Left cardiac atrium (tissue), 4 donors: ENCODE measurements at regions not wholly inside any gene's neighbourhood (a gene's known extent, or its start where the extent isn't known, plus 50 kb on each side); places are given as distances from the start of the nearest gene placed in this dataset.

Experiments used
- ATAC-seq, 2 donors: fragments of 200-7000 bp; cut with Tn5 transposase; one replicate each; pipeline ENCODE4 v1.9.1; 2020; ENCODE audit warnings: mild to moderate bottlenecking in 2 of 2, moderate library complexity in 2 of 2
- DNase-seq: peaks from one replicate; pipeline ENCODE4 v3.0.0-alpha.2; 2020
- intact Hi-C, 2 donors: fragments of 100-400 bp; cut with DNase I; formaldehyde crosslinking; loops; one replicate each; pipeline versions ENCODE4 v1.14.1 to v1.15.1; 2022 to 2023
- donor health status: DM: no; HTN: yes; CAD: no.
- donor health status: DM: no; HTN: yes; CAD: no; lungs with severe emphysema.
- donor health status: DM: yes; HTN: yes; CAD: no.
- donor health status: Dilated cardiomyopathy.

DNA sequence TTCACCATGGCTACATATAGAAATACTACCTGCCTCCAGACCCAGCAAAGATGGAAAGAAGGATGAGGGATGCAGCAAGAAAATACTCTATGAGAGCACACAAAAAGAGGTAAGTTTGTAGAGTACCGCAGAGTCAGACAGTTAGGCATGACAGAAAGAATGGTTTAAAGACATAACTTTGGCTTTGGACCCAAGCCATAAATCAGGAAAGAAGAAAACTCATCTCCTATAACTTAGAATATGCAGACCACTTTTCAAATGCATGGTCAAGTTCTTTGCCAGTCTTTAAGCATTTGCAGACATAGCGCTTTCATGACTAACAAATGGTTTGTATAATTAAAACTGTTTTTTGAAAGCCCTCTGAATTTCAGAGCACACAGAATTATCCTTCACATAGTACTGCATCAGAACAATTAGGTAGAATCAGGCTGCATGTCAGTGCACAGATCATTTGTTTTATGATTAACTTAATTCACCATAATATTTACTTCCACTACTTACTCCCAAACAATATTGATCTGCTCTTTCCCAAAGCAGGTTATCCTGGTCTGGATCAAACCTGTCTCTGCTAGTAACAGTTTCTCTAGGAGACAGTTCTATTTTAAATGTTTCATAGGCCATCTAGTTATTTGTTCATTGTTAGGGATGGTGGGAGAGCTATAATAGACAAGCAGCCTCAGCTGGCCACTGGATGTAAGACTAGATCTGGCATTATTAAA, 280.7 kb upstream of the NR5A2 start:
- intact Hi-C loops: no loop called here
- DNase-seq (no peak), ATAC-seq (no peak)

DNA sequence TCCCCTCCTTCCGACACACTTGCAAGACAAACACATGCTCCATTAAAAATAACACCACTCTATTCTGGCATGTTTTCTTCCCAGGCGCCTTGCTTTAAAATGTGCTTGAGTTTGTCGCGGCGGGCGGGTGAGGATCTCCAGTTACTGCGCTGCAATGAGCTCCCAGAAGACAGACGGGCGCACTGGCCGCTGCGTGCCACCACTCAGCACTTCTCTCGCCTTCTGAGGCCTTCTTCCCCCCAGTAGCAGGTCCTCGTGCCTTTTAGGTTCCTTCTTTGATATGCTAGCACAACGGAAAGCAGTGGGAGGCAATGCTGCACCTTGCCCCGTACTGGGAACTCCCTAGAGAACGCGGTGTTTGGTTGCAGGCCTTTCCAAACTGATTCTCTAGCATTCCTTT, 279.5 kb upstream of the NR5A2 start:
- ATAC-seq: no peak
- DNase-seq: no peak
- intact Hi-C loops: no loop called here

DNA sequence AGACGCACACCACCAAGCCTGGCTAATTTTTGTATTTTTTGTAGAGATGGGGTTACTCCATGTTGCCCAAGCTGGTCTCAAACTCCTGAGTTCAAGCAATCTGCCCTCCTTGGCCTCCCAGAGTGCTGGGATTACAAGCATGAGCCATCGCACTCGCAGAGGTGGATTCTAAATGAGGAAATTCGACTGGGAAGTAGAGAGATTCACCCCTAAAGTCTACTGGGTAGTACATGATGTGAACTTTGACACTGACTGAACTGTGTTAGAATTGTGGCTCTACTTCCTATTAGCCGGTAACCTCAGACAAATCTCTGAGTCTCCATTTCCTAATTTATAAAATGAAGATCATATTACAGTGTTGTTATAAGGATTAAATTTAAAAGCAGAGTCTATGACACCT, 276.0 kb upstream of the NR5A2 start:
- no peak for ATAC-seq
- intact Hi-C loops: no loop called here
- no peak for DNase-seq

DNA sequence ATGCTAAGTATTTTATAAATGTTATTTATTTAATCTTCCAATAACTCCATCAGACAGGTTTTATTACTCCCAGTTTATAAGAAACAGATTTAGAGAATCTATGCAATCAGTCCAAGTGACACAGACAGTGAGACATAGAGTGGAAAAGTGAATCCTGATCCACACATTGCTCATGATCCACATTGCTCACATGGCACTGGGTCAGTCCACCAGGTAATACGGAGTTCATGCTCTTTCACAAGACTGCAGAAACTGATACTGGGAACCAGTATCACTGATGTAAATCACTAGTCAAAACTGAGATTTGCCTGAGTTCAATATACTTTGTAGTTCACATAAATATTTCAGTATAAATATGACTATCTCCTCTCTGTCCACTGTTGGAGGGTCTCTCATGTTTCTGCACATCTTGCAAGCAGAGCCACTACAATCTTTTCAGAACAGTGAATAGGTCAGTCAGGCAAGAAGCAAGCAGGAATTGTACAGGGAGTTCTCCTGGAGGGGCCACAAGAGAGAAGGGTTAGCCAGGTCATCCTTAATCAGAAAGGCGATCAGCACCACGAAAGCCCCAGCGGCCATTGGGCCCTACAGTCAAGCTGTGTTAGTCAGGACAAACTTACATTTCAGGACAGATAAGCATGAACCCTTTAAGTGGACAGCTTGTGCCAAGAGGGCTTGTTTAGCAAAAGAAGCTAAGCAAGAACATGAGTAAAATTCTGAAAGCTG, 275.4 kb upstream of the NR5A2 start:
- ATAC-seq (no peak), DNase-seq (no peak)
- intact Hi-C loops: no loop called here

DNA sequence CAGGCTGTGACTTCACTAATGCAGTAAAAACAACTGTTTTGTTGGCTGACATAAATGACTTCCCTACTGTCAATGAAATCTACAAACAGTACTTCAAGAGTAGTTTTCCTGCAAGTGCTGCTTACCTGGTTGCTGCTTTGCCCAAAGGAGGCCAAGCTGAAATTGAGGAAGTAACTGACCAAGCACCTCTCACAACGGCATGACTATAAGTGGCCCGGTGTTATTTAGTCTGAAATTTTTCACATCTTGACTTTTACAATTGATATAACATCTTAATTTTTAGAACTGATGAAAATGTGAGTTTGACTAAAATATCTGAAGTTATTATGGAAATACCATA, 274.9 kb upstream of the NR5A2 start:
- DNase-seq (no peak), ATAC-seq (no peak)
- intact Hi-C loops: no loop called here

DNA sequence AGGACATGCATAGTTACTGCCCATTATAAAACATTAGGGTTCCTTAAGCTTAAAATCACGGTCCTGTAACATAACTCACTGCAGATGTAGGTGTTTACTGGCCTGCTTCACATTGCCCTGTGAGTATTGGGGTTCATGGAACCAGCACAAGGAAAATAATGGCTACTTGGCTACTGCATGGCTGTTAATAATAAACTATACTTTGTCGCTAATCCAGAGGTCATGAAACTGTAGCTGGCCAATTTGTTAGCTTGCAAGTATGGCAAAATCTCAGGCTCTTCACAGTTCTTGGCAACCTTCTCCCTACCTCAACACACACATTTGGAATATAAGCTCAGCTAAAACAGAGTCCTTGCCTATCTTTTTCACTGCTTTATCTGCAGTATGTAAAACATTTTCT, 274.0 kb upstream of the NR5A2 start:
- DNase-seq (no peak), ATAC-seq (no peak)
- intact Hi-C loops: no loop called here

DNA sequence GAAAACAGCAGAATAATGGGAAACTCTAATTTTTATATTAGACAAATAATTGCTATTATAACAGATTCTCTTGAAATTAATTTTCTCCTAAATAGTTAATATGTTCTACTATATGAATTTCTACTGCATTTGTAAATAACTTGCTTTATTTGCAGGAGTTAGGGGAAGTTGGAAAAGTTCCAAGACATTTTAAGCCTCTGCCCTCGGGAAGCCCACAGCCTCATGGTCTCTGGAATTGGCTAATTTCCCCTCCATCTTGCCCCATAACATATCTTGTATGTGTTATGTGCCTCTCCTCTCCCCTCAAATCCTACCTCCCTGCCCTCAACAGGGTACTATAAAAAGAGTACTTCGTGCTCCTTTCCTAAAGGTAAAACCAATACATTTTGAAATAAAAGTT, 271.4 kb upstream of the NR5A2 start:
- no peak for ATAC-seq
- intact Hi-C loops: no loop called here
- no peak for DNase-seq

DNA sequence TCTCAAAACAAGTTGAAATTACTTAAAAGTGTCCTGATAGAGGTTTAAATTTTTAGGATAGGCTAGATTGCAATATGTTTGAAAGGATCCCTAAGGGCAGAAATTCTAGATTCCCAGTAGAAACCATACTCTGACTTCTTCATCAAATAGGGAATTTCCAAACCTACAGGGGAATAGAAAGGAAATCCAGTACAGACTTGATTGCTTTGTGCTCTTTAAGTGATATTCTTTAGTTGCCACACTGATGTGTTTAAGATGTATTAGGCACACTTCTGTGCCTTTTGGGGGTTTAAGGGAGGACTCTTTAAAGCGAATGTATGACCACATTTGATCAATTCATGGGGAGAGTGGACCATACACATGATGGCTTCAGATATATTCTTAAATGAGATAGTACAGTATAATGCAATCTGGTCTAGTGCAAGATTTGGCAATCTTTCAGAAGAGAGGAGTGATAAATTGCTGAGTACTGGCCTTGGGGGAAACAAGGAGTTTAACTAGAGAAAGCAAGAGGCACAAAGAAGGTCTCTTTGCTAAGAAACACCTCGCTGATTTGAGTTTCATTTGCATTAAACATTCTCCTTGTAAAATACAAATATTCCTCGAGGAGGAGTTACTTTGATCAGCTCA, 268.8 kb upstream of the NR5A2 start:
- no peak for DNase-seq
- no peak for ATAC-seq
- intact Hi-C loops: no loop called here

DNA sequence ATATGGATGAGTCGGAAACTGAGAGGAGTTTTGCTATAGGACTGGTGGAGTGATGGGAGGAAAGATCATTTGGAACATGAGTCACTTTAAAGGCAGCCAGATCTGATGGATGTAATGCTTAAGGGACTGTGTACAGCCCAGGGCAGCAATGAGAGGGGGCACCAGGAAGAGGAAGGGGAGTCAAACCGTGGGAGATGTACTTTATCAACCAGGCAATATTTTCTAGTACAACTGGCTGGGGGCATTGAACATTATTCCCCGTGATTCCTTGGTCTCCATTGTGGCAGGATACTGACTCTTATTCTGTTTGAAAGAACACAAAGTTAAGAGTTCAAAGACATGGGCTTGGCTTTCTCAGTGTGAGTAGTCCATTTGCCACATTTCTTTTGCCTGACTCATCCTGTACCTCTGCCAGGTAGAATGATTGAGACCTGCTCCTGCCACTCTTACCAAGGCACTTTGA, 268.2 kb upstream of the NR5A2 start:
- DNase-seq: no peak
- no peak for ATAC-seq

DNA sequence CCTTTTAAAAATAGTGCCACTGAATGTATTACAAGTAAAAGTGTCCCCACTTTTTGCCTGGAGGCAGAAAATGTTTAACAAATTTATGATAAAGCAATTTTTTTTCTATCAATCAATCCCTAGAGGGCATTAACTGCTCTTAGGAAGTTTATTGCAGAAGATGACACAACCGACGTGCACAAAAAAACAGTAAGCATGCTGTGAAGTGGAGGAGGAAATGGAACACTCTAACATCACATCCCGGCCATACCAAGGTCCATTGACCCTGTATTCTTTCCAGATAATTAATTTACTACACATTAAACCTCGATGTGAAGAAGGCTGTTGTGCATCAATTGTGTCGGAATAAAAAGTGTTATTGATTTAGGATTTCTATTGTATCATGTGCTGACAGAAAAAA, 264.9 kb upstream of the NR5A2 start:
- intact Hi-C loops: no loop called here
- ATAC-seq (no peak), DNase-seq (no peak)

More for the DNA sequence above, 268.2 kb upstream of the NR5A2 start:
- intact Hi-C loops: no loop called here

DNA sequence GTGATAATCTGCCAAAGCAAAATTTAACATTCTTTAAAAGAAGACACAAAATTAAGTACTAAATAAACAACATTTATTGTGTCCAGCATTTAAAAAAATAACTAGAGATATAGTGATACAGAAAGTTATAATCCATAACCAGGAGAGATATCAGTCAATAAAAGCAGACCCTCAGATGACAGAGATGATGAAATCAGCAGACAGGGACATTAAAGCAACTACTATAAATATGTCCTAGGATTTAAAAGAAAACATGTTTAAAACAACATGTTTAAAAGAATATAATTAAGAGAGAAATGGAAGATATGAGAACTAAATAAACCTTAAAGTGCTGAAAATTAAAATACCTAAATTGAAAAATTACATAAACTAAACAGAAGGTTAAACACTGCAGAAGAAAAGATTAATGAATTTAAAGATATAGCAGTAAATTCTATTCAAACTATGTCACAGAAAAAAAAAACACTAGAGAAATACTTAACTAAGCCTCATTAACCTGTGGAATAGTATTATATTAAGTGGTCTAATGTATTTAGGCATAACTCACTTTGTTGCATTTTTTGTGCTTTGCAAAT, 261.2 kb upstream of the NR5A2 start:
- ATAC-seq (no peak), DNase-seq (no peak)
- intact Hi-C loops: no loop called here

DNA sequence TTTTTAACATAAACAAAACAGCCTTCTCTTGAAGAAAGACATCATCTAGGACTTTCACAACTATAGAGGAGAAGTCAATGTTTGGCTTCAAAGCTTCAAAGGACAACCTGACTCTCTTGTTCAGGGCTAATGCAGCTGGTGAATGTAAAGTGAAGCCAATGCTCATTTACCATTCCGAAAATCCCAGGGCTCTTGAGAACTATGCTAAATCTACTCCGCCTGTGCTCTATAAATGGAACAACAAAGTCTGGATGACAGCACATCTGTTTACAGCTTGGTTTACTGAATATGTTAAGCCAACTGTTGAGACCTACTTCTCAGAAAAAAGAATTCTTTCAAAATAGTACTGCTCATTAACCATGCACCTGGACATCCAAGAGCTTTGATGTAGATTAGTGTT, 259.8 kb upstream of the NR5A2 start:
- intact Hi-C loops: no loop called here
- ATAC-seq (no peak), DNase-seq (no peak)

DNA sequence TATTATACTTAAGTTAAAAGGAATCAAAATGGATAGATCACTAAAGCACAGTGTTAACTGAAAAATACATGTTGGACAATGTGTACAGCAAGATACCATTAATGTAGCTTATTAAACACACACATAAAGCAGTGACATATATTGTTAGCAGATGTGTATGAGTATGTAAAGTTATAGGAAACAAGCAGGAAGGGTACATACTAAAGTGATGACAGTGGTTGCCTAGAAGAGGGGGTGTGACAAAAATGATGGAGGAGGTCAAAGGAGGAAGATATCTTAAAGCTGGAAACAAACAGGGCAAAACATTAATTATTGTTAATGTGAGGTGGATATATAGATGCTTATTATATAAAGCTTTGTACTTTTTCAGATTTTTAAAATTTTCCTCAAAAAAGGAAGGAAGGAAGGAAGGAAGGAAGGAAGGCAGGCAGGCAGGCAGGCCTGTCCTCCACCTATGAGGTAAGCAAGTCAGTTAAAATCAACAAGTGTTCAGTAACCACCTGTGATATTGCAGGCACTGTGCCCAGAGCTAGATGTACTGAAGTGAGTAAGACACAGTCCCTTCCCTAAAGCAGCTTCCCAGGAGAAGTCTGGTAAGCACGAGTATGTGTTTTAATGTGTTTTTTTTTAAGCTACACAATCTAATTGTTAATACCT, 252.9 kb upstream of the NR5A2 start:
- DNase-seq: no peak
- intact Hi-C loops: no loop called here
- no peak for ATAC-seq

DNA sequence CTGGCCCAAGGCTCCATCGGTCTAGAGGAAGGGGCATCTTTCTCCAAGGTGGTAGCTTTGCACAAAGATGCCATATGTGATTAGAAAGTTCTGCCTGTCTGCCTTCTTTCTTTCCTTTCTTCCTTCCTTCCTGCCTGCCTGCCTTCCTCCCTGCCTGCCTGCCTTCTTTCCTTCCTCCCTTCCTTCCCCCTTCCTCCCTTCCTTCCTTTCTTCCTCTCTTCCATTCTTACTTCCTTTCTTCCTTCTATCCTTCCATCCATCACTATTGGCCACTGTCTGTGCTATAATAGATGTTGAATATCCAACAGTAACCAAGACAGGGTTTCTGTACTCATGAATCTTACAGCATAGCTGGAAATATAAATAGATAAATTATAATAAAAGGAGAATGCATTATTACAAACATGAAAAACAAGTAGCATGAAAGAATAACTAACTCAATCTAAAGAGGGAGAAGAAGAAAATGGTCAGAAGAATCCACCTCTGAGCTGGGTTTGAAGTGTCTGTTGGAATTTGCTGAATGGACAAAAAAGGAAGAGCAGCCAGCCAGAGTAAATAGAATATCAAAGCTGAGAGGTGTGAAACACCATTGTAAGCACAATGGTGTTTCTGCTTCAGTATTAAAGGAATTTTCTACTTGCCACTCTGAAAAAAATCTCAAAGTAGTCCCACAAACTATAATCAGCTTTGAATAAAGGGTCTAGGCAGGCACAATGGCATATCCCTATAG, 250.6 kb upstream of the NR5A2 start:
- intact Hi-C loops: no loop called here
- DNase-seq: no peak
- ATAC-seq: no peak

DNA sequence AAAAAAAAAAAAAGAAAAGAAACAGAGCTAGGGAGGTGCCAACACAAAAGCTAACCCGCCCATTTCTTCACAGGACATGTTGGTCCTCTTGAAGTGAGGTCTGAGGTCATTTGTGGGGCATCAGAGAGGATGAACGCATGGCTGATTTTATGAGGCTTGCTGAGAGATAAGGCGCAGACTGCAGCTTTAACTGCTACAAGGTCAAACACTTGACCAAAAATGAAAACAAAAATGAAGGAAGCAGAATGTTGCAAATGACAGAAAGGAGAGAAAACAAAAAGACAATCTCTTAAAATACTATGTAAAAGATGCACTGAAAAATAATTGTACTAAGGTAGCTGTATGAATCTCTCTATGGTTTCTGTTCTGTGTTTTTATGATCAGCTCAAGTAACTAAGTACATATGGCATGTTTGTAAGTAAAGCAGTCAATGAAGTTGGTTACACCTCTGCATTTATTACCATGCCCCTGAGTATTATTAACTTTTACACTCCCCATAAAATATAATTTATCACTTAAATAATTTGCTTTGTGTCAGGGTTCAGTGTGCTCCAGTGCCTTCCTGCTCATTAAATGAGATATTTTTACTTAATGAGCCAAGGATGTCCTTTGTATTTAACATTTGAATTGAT, 249.1 kb upstream of the NR5A2 start:
- ATAC-seq: no peak
- intact Hi-C loops: no loop called here
- no peak for DNase-seq

DNA sequence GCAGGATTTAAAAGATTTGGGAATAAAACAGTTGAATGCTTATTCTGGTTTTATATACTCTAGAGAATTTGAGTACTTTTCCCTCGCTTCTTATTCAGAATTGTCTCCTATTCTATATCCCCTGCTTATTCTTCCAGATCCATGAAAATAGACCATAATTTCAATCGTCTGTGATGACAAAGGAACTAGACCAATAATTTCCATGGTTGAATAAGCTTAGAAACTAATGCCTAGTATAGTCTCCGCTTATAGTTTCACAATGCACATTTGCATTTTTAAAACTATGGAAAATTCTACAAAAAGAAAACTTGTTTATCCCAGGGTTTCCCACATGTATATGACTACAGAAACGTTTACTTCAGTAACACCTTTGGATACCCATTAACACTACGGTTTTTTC, 247.4 kb upstream of the NR5A2 start:
- intact Hi-C loops: no loop called here
- no peak for ATAC-seq
- no peak for DNase-seq

DNA sequence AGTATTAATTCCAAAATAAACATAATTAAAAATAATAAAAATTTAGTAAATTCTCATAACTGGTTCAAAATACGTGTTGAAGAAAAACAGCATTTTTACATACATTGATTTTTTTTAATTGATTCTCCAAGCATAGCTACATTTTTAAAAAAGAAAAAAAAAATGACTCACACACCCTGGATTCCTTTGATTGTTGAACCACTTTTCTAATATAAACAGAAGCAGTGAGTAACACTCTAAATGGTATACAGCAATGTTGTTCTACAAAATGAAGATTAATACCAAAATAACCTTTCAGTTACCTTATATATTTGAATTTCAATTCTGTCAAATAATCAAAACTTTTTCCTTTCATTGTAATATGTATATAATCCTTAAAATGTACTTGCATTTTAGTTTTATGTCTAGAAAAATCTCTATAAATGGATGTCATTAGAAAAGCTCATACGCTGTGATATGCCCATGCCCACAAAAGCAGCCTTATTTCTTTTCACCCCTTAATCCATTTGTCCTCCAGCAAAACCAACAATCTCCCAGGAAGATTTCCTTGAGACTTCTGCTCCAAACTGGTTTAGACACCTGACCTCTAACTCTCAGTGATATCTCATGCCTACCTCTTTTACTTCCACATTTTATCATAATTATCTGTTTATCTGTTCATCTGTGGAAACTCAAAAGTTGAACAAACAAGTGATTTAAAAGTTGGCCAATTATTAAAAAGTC, 246.4 kb upstream of the NR5A2 start:
- DNase-seq: no peak
- intact Hi-C loops: no loop called here
- ATAC-seq: no peak
